SIG-M5 treated with dmso at 0.1 percent for 504 hours (cell line): ENCODE measurements at regions not wholly inside any gene's neighbourhood (a gene's known extent, or its start where the extent isn't known, plus 50 kb on each side); places are given as distances from the start of the nearest gene placed in this dataset.

Source experiments
- DNase-seq: peaks from one replicate; lab custom pipeline; 2025; ENCODE audit not compliant: unreplicated experiment; lab: John Stamatoyannopoulos, UW

DNA sequence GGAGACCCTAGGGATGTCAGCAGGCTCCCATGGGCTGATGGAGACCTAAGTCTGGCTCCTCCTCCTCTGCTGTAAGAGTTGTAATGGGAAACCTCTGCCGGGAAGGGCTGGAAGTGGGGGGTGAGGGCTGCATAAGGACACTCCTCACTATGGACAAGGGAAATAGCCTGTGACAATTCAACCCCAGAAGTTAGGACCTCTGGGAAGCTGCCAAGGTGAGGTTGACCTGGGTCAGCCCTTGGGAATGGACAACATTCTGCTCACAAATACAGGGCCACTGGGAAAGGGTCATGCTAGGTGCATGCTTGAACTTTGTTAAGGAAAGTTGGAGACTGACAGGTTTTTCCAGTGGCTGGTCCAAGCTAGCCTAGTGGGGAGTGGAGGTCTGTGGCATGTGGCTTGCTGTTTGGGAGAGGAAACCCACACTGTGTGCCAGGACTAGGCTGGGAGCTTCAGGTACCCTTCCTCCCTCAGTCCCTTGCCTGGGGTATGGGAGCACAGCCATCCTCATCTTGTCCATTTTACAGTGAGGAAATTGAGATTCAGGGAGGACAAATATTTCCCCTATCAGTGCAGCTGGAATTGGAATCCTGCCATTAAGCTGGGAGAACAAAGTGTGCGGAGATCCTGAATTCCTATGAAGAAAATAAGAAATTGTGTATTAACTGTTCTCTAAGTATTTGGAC, 190.4 kb downstream of the SALL1 start:
- no peak for DNase-seq

DNA sequence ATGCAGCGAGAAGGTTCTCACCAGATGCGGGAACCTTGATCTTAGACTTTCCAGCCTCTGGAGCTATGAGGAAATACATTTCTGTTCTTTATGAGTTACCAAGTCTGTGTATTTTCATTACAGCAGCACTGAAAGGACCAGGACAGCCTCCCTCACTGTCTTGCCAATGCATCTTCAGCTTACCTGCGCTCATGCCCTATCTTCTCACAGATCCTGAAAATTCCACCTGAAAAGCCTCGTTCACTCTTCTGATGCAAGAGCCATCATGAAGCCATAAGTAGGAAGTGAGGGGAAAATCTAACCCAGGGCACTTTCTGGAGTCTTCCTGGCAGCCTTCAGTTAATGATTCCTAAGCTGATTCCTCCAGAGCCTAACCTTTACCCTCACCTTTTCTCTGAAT, 194.0 kb downstream of the SALL1 start:
- no peak for DNase-seq

DNA sequence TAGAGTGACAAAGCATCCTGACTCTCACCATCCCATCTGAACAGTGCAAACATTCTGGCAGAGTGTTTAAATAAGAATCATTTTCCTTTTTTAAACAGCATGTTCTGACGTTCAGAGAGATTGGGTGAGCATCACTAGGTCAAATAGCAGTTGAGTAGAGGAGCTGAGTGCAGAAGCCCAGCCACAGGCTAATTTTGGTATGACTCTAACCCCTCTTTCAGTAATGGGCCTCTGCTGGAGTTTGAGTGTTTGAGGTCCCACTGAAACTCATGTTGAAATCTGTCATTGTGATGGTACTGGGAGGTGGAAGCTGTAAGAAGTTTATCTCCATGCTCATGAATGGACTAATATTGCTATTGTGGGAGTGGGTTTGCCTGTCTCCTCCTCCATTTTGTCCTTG, 194.4 kb downstream of the SALL1 start:
- DNase-seq = no peak

DNA sequence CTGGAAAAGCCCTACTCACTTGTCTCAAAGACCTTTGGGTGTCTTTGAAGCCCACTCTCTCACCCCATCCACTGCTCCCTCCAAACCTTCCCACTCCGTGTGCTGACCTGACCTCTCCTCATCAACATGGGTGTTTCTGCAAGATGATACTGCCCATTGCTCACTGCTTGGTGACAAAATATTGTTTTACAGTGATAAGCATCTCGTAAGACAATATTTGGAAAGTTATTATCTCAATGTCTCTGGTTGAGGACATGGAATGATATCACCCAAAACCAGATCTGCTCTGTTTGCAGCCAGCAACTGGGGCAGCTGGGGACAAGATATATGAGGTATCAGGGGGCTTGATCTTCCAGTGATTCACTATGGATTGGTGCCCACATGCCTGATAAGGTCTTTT, 195.8 kb downstream of the SALL1 start:
- DNase-seq = no peak

DNA sequence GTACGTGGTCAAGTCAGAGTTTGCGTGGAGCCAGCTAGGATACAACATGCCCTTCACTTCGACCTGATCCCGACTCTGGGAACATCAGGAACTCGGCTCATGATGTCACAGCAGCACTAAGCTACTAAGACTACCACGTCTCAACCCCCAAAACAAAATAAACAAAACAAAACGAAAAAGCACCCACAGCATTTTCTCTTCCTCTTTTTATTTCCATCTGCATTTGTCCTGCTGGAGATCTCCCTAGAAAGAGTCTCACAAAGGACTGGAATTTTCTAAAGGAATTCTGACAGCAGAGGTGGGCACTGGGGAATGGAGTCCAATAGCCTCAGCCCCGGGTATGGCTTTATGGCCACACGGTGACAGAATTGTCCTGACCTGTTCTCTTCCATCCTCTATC, 196.6 kb downstream of the SALL1 start:
- DNase-seq = no peak

DNA sequence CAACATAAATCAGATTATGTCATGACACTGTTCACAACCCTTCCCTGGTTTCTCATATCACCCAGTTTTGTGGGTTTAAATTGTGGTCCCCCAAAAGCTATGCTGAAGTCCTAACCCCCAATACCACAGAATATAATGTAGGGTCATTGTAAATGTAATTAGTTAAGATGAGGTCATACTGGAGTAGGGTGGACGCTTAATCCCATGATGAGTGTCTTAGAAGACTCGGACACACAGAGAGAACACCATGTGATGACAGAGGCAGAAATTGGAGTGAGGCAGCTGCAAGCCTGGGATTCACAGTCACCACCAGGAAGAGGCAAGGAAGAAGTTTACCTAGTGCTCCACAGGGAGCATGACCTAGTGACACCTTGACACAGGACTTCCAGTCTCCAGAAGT, 197.8 kb downstream of the SALL1 start:
- no peak for DNase-seq

DNA sequence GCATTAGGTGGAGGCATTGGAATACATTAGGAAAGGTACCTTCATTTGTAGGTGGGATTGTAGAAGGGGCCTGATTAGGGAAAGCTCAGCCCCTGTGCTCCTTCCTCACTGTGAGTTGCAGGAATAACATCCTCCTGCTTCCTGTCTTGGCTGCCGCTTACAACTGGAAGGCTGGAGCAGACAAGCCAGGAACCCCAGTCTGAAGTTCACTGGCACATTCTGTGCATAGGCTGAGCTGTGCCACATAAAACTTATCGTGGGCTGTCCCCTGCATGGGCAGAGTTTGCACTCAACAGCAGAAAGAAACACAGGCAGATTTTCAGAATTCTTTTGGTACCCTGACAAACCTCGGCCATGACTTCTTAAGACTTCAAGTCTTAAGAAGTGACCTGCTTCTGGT, 200.1 kb downstream of the SALL1 start:
- DNase-seq = no peak

DNA sequence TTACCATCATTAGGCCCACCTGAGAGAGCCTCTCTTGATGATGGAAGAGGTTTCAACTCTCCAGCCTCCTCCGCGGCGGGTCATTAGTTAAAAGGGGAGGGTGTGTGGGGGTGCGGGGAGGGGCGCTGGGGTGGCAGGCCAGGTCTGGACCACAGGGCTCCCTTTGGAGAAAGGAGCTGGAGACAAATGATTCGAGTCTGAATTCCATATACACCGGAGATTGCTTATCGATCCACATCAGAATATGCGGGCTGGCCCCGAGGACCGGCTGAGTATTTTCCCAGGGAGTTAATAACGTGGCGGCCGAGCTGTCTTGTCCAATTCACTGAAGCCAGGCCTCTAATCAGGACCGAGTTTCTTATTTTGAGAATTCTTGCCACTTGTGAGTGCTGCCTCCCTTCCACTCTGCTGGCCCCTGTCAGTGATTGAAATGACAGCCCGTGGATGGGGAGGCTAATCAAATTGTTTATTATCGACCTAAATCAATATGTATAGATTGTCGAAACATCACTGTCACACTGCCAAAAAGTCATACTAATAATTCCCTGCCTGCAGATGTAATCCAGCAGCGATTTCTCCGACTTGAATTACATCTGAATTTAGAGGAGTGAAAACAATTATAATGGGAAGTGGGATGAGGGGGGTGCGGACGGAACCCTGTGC, 202.7 kb downstream of the SALL1 start:
- no peak for DNase-seq

DNA sequence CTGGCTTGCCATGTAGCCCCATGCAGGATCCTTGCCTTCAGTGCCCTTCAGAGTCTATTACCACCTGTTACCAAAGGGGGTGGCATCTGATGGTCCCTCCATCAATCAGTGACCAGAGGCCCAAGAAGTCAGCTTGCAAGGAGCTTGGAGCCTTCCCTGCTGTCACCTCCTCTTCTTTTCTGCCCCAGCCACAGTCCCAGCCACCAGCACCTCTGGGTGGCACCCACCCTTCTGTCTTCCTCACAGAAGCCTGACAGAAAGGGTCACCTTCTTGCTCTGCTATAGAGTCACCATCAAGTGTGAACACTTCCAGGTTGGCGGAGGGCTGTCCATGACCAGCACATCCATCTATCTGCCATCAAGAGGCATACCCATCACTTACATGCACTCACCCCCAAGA, 203.2 kb downstream of the SALL1 start:
- no peak for DNase-seq

DNA sequence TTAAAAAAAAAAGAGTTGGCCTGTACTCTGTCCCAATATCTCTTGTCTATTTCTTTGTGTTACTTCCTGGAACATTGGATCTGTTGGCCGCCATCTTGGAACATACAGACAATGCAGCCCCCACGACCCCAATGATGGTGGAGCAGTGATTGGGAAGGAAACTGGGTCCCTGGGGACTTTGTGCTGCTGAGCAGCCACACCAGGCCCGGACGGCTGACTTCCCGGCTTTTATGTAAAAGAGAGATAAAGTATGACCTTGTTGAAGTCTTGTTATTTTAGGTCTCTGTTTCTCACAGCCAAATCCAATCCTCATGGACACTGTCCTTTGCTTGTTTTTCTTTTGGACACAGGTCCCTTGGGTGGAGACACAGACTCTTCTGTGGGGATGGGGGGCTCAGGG, 204.5 kb downstream of the SALL1 start:
- DNase-seq = no peak

DNA sequence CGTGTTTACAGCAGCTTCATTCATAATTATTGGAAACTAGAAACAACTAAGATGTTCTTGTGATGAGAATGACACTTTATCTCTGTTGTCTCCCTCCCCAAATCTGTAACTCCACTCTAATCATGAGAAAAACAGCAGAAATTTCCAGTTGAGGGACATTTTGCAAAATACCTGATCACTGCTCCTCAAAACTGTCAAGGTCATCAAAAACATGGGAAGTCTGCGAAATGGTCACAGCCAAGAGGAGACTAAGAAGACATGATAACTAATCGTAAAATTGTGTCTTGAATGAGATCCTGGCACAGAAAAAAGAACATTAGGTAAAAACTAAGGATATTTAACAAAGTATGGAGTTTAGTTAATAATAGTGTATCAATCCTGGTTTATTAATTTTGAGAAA, 204.2 kb downstream of the CYLD start:
- DNase-seq = no peak

DNA sequence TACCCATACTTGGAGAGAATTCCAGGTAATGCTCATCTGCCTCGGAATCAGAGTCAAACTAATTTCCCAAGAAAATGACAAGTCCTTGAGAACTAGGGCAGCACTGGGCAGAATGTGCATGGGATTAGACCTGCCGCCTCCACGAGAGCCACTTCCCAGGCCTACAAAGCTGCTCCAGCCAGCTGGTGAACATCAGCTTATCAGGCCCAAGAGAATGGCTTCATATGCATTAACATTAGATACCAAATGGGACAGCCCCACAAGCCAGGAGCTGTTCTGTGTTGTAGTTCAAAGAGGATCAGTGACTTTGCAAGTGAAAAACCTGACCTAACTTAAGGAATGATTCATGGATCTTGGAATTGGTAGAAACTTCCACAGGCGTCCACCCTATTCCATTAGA, 203.3 kb downstream of the CYLD start:
- no peak for DNase-seq

DNA sequence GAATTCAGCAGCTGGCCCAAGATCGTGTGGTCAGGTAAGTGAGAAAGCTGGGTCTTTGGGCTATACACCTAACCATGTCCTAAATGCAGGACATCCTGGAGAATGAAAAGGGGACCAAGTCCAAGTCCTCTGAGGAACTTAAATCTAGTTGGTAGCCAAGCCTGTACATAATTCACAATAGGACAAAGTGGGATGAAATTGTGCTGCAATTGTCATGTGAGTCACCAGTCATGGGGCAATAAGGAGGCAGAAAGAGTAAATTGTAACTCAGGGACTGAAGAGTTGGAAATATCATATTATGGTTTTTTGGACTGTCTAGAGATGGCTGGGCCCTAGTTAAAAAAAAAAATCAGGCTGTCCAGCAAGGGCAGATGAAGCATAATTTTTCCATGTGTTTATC, 202.6 kb downstream of the CYLD start:
- DNase-seq = no peak

DNA sequence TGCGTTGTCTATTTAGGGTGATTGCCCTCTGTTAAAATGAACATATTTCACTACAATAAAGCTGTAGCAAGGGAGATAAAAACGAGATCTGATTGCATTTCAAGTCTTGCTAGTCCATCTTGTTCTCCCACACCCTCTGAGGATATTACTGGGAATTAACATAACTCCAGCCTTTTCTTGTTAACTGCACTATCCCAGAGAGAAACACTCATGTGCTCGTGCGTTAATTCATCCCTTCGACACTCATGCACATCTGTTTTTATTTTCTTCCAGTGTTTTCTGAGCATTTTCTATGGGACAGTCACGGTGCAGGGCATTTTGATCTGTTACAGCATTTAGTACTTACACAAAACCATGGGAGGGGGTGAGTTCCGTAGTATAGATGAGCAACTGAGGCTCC, 202.1 kb downstream of the CYLD start:
- no peak for DNase-seq

DNA sequence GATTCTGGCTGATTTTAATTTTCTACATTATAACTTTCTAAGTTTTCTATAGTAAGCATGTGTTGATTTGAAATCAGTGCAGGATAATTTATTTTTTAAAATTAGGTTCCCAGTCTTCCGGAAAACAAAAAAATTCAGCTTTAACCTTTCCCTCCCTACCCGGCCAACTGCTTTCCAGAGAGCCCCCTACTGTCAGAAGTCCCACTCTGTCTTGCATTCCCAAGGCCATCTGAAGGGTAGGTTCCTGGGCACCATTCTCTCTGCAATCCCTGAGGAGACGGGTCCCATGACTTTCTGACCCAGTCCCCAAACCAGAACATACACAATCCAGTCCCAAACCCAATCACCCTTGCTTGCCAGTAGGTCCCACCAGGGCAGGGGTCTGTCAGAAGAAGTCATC, 200.3 kb downstream of the CYLD start:
- DNase-seq = no peak

DNA sequence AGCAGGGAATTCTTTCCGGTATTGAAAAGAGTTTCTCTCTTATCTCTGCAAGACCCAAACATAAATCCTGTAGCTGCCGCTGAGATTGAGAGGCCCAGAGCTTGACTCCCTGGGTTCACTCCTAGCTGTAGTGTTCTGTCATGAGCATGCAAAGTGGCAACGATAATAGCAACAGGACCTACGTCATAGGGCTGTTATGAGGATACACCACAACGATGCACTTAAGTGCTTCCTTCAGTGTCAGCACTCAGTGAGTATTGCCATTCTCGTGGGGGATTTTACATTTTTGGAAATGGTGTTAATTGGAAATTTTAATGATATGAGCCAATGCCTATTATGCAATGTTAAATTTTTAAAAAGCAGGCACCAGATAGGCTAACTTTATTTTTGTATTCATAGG, 199.8 kb downstream of the CYLD start:
- no peak for DNase-seq

DNA sequence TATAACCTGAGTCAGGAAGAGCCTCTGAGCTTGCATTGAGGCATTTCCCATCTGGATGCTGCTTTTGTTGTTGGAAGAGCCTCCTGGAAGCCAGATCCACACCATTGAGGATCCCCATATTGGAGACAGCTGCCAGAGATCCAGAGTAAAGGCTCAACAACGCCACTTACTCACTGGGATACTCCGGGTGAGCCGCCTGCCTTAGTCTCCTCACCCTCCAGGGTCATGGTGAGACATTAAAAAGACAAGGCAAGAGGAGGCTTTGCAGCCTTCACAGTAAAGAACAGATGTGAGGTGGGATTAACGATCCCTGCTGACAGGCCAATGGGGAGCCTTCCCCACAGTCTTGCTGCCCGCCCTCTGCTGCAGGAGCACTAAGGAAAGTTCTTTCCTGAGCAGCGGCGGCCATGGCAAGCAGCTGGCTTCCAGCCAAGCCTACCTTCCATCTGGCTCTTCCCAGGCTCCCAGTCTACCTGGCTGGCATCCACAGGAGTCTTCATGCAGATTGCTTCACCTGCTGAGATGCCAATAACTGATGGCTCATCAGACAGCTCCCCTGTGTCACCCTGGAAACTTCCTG, 198.5 kb downstream of the CYLD start:
- no peak for DNase-seq

DNA sequence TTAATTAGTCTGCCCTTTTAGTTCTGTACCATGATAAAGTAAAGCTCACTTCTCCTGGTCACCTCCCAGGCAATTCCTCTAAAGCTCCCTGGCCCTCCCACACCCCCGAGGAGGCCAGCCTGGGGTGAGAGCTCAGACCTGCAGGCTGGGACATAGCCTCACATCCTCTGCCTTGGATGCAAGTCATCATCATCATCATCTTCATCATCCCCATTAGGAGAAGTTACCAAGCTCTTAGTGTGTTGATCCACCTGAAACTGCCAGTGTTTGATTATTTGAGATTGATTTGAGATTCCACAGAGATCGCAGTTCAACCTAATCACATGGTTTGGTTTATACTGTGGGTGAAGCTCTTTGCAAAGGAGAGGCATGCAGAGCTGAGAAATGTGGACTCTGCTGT, 197.5 kb downstream of the CYLD start:
- DNase-seq = no peak

DNA sequence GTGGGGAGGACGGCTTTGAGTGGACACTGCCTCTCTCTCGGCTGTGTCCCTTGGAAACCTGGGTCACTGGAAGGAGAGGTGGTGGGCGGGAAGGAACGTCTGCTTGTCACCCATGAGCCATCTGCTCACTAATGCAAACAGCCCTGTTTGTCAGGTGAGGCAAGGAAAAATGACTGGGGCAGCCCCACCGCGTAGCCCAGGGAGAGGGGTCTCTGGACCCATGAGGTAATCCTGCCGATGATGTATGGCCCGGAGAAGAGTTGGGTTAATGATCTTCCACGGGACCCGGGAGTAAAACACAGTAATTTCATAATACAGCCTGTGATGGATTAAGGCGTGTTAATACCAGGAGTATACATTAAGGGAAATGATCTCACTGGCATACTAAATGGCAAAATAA, 197.0 kb downstream of the CYLD start:
- no peak for DNase-seq

DNA sequence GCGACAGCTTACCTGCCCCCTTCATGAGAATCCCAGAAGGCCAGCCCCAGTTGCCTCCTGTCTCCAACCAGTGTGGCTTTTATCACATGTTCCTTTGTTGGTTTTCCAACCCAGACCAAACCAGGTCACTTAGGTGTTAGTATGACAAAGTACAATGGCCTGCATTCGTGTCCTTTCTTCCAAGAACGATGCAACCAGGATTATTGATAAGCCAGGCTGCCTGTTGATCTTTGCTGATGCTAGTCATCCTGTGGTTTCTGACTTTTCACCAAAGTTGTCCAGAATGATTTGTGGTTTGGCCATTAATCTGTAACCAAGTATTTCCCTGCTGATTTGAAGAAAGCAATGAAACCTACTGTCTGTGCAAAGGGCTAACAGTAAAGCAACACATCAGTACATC, 191.4 kb downstream of the CYLD start:
- no peak for DNase-seq

DNA sequence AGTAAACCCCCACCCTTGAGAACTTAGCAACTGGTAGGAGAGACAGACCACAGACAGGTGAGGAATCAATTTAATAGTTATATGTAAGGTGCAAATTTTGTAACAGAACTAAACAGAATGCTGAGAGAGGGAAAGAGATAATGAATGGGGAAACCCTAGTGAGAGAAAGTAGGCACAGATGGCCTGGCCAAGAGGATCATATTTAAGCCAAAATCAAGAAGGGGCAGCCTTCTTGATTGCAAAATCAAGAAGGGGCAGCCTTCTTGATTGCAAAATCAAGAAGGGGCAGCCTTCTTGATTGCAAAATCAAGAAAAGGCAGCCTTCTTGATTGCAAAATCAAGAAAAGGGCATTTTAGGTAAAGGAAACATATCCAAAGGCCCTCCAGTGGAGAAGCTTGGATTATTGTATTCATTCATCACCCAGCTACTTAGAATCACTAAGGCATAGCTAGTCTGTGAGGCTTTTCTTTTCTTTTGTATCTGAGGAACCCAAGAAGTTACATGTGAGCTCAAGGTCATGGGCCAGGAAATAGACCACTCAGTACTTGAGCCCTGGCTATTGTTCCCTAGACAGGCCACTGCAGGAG, 190.6 kb downstream of the CYLD start:
- DNase-seq = no peak

DNA sequence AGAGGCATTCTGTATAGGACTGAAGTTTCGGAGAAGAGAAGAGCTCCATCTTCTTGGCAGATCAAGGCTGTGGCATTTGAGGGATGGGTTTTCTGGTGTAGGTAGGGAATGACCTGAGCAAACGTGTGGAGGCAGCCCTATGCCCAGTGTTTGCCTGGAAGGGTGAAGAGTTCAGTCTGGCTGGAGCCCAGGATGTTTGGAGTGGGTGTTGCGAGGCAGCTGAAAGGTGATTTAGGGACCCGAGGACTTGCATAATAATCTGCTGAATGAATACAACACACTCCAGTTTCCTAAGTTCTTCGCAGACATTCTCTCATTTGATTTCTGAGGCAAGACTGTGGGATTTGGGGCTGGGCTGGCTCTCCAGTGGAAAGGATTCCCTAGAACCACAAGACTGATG, 186.2 kb downstream of the CYLD start:
- no peak for DNase-seq
